ENCODE measurements at regions not wholly inside any gene's neighbourhood (a gene's known extent, or its start where the extent isn't known, plus 50 kb on each side); places are given as distances from the start of the nearest gene placed in this dataset.
"Not testable (repeated sequence)": the region's sequence is repeated elsewhere in the genome, so short reads cannot be mapped to it uniquely, and the experiment has no call there.

DNA sequence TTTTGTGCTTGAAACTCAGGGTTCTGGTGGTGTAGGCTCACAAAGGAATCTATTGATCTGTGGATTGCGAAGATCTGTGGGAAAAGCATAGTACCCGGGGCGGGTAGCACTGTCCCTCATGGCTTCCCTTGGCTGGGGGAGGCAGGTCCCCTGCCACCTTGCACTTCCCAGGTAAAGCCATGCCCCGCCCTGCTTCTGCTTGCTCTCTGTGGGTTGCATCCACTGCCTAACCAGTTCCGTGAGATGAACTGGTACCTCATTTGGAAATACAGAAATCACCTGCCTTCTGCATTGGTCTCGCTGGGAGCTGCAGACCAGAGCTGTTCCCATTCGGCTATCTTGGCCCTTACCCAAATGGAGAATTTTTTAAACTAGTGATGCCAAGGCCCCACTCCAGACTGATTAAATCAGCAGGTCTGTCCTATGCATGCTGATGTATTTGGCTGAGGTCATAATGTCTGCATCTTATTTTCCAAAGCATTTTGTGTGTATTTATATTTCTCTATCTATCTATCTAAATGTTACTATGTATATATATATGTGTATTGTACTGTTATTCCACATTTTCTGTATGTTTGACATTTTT, 65.5 kb upstream of the SLC7A14 start:
- Histone ChIP-seq H3K4me1 (ENCODE audit: control insufficient read depth, insufficient read depth, low read length, poor library complexity, severe bottlenecking) (no peaks in the 10 kb centered on the region), H3K27ac (ENCODE audit: low read depth, low read length, severe bottlenecking) (no peak overlapping the region), H3K9me3 (ENCODE audit: control insufficient read depth, low read length) (no peaks in the 10 kb centered on the region), H3K4me3 (ENCODE audit: extremely low read depth, insufficient read depth, low read length, poor library complexity, severe bottlenecking) (no peak overlapping the region), H3K36me3 (ENCODE audit: control insufficient read depth, insufficient read depth, low read length) (no peaks in the 10 kb centered on the region)
- 89 to 90% methylated on average over 6 of the region's 7 CpGs for WGBS, 2 experiments (ENCODE audit: insufficient coverage in 2 of 2)

DNA sequence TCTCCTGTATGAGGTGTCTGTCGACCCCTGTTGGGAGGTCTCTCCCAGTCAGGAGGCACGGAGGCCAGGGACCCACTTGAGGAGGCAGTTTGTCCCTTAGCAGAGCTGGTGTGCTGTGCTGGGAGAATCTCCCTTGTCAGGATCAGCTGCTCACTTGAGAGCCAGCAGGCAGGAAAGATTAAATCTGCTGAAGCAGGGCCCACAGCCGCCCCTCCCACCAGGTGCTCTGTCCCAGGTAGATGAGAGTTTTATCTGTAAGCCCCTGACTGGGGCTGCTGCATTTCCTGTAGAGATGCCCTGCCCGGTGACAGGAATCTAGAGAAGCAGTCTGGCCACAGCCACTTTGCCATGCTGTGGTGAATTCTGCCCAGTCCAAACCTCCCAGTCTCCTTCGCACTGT, 64.7 kb upstream of the SLC7A14 start:
- not testable (repeated sequence) for H3K4me1 ChIP-seq (ENCODE audit: control insufficient read depth, insufficient read depth, low read length, poor library complexity, severe bottlenecking); H3K36me3 ChIP-seq (ENCODE audit: control insufficient read depth, insufficient read depth, low read length)
- WGBS, 2 experiments (ENCODE audit: insufficient coverage in 2 of 2), result 82 to 92% methylated on average over 3 to 5 of the region's 5 CpGs

GRCh38 chr3:170644711-170645110, 58.8 kb upstream of the SLC7A14 start:
- no peak overlapping the region for H3K4me3 ChIP-seq (ENCODE audit: extremely low read depth, insufficient read depth, low read length, poor library complexity, severe bottlenecking)
- no peaks in the 10 kb centered on the region for H3K36me3 ChIP-seq (ENCODE audit: control insufficient read depth, insufficient read depth, low read length)
- 85% methylated on average over 1 of the region's 1 CpG; no CpG with 5 or more reads in 1 of the 2 experiments for WGBS, 2 experiments (ENCODE audit: insufficient coverage in 2 of 2)
- no peak overlapping the region for H3K27ac ChIP-seq (ENCODE audit: low read depth, low read length, severe bottlenecking)
- no peaks in the 10 kb centered on the region for H3K9me3 ChIP-seq (ENCODE audit: control insufficient read depth, low read length)
- H3K4me1 ChIP-seq (ENCODE audit: control insufficient read depth, insufficient read depth, low read length, poor library complexity, severe bottlenecking), result no peaks in the 10 kb centered on the region

More for the DNA sequence above, 64.7 kb upstream of the SLC7A14 start:
- not testable (repeated sequence) for H3K9me3 ChIP-seq (ENCODE audit: control insufficient read depth, low read length); H3K4me3 ChIP-seq (ENCODE audit: extremely low read depth, insufficient read depth, low read length, poor library complexity, severe bottlenecking); H3K27ac ChIP-seq (ENCODE audit: low read depth, low read length, severe bottlenecking)

GRCh38 chr3:170643831-170644230, 58.0 kb upstream of the SLC7A14 start:
- no peaks in the 10 kb centered on the region for H3K36me3 ChIP-seq (ENCODE audit: control insufficient read depth, insufficient read depth, low read length)
- WGBS, 2 experiments (ENCODE audit: insufficient coverage in 2 of 2), result 88 to 100% methylated on average over 1 to 3 of the region's 3 CpGs
- H3K4me1 ChIP-seq (ENCODE audit: control insufficient read depth, insufficient read depth, low read length, poor library complexity, severe bottlenecking), result no peaks in the 10 kb centered on the region
- H3K9me3 ChIP-seq (ENCODE audit: control insufficient read depth, low read length), result no peaks in the 10 kb centered on the region
- no peak overlapping the region for H3K4me3 ChIP-seq (ENCODE audit: extremely low read depth, insufficient read depth, low read length, poor library complexity, severe bottlenecking)
- no peak overlapping the region for H3K27ac ChIP-seq (ENCODE audit: low read depth, low read length, severe bottlenecking)

DNA sequence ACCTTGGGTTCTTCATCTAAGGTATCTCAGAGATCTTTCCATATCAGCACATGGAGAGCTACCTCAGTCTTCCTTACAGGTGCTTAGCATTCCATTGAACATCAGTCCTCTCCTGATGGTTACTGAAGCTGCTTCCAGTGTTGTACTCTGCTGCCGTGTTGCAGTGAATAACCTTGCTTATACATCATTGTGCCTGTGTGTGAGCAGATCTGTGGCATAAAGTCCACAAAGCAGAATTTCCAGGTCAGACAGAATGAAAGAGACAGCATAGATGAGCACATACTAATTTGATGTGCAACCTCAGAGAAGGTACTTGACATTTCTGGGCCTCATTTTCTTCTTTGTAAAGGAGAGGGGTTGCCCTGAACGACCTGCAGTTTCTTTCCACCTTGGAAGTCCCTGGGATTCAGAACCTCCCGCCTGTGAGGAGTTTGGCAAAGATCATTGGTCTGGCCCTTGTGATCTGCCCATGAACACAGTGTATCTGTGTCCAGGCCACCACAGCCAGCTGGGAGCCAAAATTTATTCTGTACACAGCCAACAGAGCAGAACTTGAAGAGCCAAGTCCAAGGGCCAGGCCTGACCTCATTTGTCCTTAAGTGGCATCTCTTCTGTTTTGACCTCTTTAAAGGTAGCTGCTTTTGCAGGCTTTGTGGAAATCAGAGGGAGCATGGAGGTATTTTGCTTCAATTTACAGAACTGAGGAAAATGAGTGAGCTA, 57.2 kb upstream of the SLC7A14 start:
- Histone ChIP-seq H3K9me3 (ENCODE audit: control insufficient read depth, low read length) (no peaks in the 10 kb centered on the region), H3K36me3 (ENCODE audit: control insufficient read depth, insufficient read depth, low read length) (no peaks in the 10 kb centered on the region), H3K4me1 (ENCODE audit: control insufficient read depth, insufficient read depth, low read length, poor library complexity, severe bottlenecking) (no peaks in the 10 kb centered on the region), H3K4me3 (ENCODE audit: extremely low read depth, insufficient read depth, low read length, poor library complexity, severe bottlenecking) (no peak overlapping the region), H3K27ac (ENCODE audit: low read depth, low read length, severe bottlenecking) (no peak overlapping the region)
- WGBS, 2 experiments (ENCODE audit: insufficient coverage in 2 of 2), result 67 to 77% methylated on average over 3 of the region's 3 CpGs

- Histone ChIP-seq H3K9me3 (ENCODE audit: control insufficient read depth, low read length) (no peaks in the 10 kb centered on the region), H3K4me1 (ENCODE audit: control insufficient read depth, insufficient read depth, low read length, poor library complexity, severe bottlenecking) (no peaks in the 10 kb centered on the region), H3K27ac (ENCODE audit: low read depth, low read length, severe bottlenecking) (no peak overlapping the region), H3K4me3 (ENCODE audit: extremely low read depth, insufficient read depth, low read length, poor library complexity, severe bottlenecking) (no peak overlapping the region), H3K36me3 (ENCODE audit: control insufficient read depth, insufficient read depth, low read length) (no peaks in the 10 kb centered on the region)
- WGBS, 2 experiments (ENCODE audit: insufficient coverage in 2 of 2), result 89 to 95% methylated on average over 4 of the region's 5 CpGs
Measured at GRCh38 chr3:170641510-170642236, 55.8 kb upstream of the SLC7A14 start.

DNA sequence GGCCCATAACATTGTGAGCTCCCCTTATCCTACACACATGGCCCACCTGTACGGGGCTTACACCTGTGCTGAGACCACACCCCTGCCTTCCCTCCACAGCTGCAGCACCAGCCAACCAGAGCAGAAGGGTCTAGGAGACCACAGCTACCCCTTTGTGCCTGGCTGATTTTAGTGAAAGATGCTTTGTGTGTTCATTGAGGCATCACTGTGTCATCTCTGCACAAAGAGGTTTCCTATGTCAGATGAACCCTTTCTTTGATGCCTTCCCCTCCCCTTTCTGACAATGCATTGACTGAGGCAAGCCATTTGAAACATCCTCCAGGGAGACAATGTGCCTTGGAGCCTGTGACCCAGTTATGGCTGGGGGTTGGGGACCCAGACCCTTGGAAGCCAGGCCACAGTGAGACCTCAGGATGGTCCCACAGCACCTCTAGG, 54.9 kb upstream of the SLC7A14 start:
- no peak overlapping the region for H3K27ac ChIP-seq (ENCODE audit: low read depth, low read length, severe bottlenecking)
- no peaks in the 10 kb centered on the region for H3K36me3 ChIP-seq (ENCODE audit: control insufficient read depth, insufficient read depth, low read length)
- no CpG with 5 or more reads among the region's 1 CpG for WGBS, 2 experiments (ENCODE audit: insufficient coverage in 2 of 2)
- no peaks in the 10 kb centered on the region for H3K9me3 ChIP-seq (ENCODE audit: control insufficient read depth, low read length)
- H3K4me1 ChIP-seq (ENCODE audit: control insufficient read depth, insufficient read depth, low read length, poor library complexity, severe bottlenecking), result no peaks in the 10 kb centered on the region
- no peak overlapping the region for H3K4me3 ChIP-seq (ENCODE audit: extremely low read depth, insufficient read depth, low read length, poor library complexity, severe bottlenecking)

DNA sequence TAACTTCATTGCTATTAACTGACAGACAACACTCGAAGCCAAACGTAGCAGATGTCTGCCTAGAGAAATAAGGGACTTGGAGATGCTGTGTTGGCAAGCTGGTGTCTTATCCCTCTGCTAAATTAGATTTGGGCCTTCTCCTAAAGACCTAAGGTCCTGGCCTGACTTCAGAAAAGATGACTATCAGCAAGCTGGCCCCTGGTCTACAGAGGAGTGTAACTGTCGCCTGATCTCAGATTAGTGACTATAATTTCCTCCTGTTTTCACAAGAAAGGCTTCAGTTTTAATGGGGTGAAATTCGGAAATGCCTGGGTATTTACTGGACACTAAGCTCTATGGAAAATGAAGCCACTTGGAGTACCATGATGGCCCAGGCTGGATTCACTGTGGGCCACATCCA, 53.1 kb upstream of the SLC7A14 start:
- WGBS, 2 experiments (ENCODE audit: insufficient coverage in 2 of 2), result 91 to 96% methylated on average over 3 to 4 of the region's 4 CpGs
- Histone ChIP-seq H3K36me3 (ENCODE audit: control insufficient read depth, insufficient read depth, low read length) (no peaks in the 10 kb centered on the region), H3K9me3 (ENCODE audit: control insufficient read depth, low read length) (no peaks in the 10 kb centered on the region), H3K4me1 (ENCODE audit: control insufficient read depth, insufficient read depth, low read length, poor library complexity, severe bottlenecking) (no peaks in the 10 kb centered on the region), H3K4me3 (ENCODE audit: extremely low read depth, insufficient read depth, low read length, poor library complexity, severe bottlenecking) (no peak overlapping the region), H3K27ac (ENCODE audit: low read depth, low read length, severe bottlenecking) (no peak overlapping the region)

GRCh38 chr3:170637306-170637705, 51.4 kb upstream of the SLC7A14 start:
- no peak overlapping the region for H3K27ac ChIP-seq (ENCODE audit: low read depth, low read length, severe bottlenecking)
- no peaks in the 10 kb centered on the region for H3K36me3 ChIP-seq (ENCODE audit: control insufficient read depth, insufficient read depth, low read length)
- no peaks in the 10 kb centered on the region for H3K9me3 ChIP-seq (ENCODE audit: control insufficient read depth, low read length)
- no peaks in the 10 kb centered on the region for H3K4me1 ChIP-seq (ENCODE audit: control insufficient read depth, insufficient read depth, low read length, poor library complexity, severe bottlenecking)
- no peak overlapping the region for H3K4me3 ChIP-seq (ENCODE audit: extremely low read depth, insufficient read depth, low read length, poor library complexity, severe bottlenecking)
- WGBS, 2 experiments (ENCODE audit: insufficient coverage in 2 of 2), result 77 to 82% methylated on average over 3 of the region's 3 CpGs

- Histone ChIP-seq H3K27ac (ENCODE audit: low read depth, low read length, severe bottlenecking) (no peak overlapping the region), H3K4me3 (ENCODE audit: extremely low read depth, insufficient read depth, low read length, poor library complexity, severe bottlenecking) (no peak overlapping the region), H3K4me1 (ENCODE audit: control insufficient read depth, insufficient read depth, low read length, poor library complexity, severe bottlenecking) (no peaks in the 10 kb centered on the region), H3K9me3 (ENCODE audit: control insufficient read depth, low read length) (no peaks in the 10 kb centered on the region), H3K36me3 (ENCODE audit: control insufficient read depth, insufficient read depth, low read length) (no peaks in the 10 kb centered on the region)
- WGBS, 2 experiments (ENCODE audit: insufficient coverage in 2 of 2), result 95 to 98% methylated on average over 4 of the region's 5 CpGs
Measured at GRCh38 chr3:170636400-170636973, 50.6 kb upstream of the SLC7A14 start.
